Epithelial cell of proximal tubule (primary cell): ENCODE measurements at regions not wholly inside any gene's neighbourhood (a gene's known extent, or its start where the extent isn't known, plus 50 kb on each side); places are given as distances from the start of the nearest gene placed in this dataset.

ENCODE experiments used
- DNase-seq: peaks from one replicate; pipeline ENCODE4 v3.0.0-alpha.2; 2011; ENCODE audit warnings: low read depth
- H3K4me3 ChIP-seq: 2 replicates; pipeline ENCODE4 v1.5.1; 2011; ENCODE audit warnings: low read depth, mild to moderate bottlenecking, low read length
- CTCF ChIP-seq: conservative IDR thresholded peaks from 2 replicates; pipeline ENCODE4 v1.5.1; 2012; ENCODE audit warnings: low read depth, mild to moderate bottlenecking, low read length

GRCh38 chr12:48266826-48267225, 63.7 kb upstream of the OR10AD1 start:
- H3K4me3 ChIP-seq = no peak overlapping the region
- DNase-seq = no peak
- no peak for TF ChIP-seq CTCF

DNA sequence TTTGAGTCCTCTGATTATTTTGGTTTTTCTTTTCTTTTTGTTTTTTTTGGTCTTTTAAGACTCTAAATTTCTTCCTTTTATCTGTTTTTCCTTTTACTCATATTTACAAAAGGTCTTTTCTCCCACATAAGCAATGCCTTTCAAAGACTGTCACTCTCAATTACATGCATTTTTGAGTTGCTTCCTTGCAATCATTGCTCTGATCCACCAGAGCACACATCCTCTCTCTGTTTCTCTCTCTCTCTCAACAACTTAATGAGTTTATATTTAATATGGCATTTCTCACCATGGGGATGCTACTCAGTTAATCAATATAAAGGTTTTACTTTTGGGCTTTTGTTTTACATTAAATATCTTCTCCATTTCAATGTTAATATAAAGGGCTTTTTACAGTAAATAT, 62.7 kb upstream of the OR10AD1 start:
- no peak for DNase-seq
- H3K4me3 ChIP-seq = no peak overlapping the region
- TF ChIP-seq CTCF = no peak

- no peak for TF ChIP-seq CTCF
- DNase-seq = no peak
- no peak overlapping the region for H3K4me3 ChIP-seq
Observed at GRCh38 chr12:48263617-48264016, 60.5 kb upstream of the OR10AD1 start.

GRCh38 chr12:48261773-48262172, 58.7 kb upstream of the OR10AD1 start:
- no peak overlapping the region for H3K4me3 ChIP-seq
- no peak for DNase-seq
- no peak for TF ChIP-seq CTCF
